ENCODE measurements at regions not wholly inside any gene's neighbourhood (a gene's known extent, or its start where the extent isn't known, plus 50 kb on each side); places are given as distances from the start of the nearest gene placed in this dataset.

DNA sequence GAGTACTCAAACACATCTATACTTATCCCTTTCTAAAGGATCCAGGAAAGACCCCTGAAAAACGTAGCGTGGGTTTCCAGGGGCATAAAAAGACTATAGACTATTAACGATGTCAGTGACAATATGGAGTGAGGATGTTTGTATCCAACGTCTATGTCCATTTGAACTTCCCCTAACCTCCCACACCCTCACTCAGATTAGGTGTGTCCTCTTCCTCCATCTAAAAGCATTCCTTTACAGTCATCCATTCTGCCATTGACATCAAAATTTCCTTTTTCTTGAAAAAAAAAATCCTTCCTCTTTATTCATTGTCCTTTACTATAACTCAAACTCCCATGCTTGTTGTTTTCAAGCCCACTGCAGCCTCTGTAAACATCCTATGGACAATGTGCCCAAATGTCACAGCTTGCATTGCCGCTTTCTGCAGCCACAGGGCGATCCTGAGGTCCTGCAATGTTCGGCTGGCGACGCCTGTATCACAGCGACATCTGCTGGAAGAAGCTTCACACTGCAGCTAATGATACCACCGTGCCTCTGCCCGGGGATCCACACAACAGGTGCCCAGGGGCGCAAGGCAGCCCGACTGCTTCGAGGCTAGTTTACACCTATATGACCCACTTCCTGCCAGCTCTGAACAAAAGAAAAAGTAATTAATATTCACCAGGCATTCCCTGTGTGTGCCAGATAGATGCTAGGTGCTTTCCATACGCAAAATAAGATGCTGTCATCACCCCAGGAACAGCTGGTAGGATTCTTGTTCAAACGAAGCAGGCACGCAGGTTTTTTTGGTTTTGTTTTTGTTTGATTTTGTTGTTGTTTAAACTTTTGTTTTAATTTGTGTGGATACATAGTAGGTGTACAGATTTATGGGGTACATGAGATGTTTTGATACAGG lies 267.9 kb upstream of the GHITM start:
- peak; percentile 33 for DNase-seq (ENCODE audit: low read depth)

- no peak for DNase-seq (ENCODE audit: low read depth)
Observed at GRCh38 chr10:83880252-83880791, 259.0 kb upstream of the GHITM start.

DNA sequence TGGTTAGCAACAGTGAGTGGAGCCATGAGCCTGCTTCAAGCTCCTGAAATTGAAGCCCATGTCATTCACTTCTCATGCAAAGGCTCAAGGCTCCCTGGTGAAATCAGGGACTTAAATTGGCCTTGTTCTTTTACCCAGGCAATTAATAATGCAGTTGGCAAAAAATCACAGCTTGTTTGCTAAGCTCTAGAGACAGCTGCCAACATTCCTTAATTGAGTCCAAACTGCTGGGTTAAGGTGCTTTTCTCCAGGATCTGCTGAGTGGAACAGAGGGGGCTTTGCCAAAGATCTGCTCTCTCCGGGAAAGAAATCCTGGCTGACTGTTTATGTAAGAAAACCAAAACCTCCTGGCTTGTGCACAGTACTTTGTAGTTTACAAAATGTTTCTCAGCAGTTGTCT lies 257.6 kb upstream of the GHITM start:
- DNase-seq (ENCODE audit: low read depth) = no peak

DNA sequence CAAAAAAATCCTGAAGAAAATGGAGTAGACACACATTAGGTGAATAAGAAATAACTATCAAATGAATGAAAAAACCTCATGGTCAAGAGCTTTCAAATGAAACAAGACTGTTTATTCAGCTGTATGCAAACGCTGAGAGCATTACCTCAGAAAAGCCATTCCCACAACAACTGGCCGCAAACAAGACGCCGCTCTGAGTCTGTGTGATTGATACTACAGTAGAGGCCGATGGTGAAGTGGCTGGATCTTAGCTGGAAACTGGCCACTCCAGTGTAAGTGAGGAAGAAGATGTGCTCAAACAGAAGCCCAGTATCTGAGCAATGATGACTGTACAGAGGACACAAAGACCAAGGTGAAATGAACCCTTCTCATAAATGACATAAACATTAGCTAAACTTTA lies 252.4 kb upstream of the GHITM start:
- DNase-seq (ENCODE audit: low read depth) = no peak

GRCh38 chr10:83892737-83893136 lies 246.6 kb upstream of the GHITM start:
- DNase-seq (ENCODE audit: low read depth) = no peak

DNA sequence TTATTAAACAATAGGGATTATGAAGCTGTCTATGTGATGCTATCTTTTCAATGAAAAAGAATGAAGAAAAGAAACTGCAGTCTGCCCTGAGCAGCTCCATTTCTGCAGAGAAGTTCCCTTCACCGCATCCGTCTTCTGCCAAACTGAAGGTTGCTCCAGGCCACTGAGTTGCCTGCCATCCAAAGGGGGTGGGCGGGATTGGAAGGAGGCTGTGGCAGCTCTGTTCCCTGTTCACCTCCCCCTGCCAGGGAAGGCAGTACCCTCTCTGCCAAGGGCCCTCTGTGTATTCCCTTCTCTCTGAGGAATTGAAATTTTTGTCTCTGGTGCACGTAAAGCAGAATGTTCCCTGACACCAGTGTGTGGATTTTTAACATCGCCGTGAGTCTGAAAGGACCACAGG lies 243.1 kb upstream of the GHITM start:
- no peak for DNase-seq (ENCODE audit: low read depth)

DNA sequence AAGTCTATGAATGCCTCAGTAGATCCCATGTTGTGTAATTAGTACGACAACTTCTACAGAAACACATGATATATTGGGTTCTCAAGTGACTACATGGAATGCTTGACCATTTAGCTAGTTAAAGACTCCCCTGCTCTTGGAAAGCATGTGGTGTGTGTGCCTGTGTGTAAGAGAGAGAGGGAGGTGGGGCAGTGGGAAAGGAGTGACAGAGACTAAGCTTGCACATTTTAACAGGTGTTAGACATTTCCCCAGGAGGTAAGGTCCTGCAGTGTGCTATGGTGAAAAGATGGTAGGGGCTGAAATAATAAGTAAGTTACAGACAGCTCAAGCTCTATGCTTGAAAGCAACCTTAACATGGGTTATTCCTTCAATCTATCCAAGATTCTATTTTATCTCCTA lies 241.7 kb upstream of the GHITM start:
- DNase-seq (ENCODE audit: low read depth) = no peak

DNA sequence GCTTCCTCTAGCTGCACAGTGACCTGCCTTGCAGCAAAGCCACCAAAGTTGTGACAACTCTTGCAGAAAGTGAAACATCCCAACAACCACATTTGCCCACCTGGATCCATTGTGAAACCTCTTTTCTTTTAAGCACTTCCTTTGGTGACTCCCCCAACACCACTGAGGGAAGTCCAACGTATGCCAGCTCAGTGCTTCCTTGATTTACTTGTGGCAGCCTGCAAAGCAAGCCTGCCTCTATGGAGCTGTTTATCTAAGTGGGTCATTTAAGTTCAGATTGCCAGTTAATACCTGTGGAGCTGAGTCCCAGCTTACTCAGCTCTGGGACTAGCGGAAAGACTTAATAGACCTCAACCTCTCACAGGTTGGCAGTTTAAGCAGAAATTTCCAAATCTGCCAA lies 230.8 kb upstream of the GHITM start:
- DNase-seq (ENCODE audit: low read depth) = no peak

DNA sequence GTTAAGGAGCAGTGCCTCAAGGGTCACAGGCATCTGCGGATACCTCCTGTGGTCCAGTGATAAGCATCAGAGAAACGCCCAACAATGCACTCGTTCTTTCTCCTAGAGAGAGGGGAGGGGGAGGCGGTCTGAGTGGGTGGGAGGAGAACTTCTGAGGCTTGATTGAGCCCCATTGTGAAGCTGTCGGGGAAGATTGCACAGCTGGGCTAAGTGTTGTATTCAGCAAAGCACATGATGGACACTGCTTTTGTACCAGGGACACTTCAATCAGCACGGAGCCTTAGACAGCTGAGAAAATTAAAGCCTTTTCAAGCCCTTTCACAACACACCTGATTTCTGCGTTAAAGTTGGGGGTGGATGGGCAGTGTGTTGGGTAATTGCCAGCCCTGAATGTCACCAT lies 230.3 kb upstream of the GHITM start:
- DNase-seq (ENCODE audit: low read depth) = no peak

- DNase-seq (ENCODE audit: low read depth) = no peak
Observed at GRCh38 chr10:83915801-83916200, 223.5 kb upstream of the GHITM start.

DNA sequence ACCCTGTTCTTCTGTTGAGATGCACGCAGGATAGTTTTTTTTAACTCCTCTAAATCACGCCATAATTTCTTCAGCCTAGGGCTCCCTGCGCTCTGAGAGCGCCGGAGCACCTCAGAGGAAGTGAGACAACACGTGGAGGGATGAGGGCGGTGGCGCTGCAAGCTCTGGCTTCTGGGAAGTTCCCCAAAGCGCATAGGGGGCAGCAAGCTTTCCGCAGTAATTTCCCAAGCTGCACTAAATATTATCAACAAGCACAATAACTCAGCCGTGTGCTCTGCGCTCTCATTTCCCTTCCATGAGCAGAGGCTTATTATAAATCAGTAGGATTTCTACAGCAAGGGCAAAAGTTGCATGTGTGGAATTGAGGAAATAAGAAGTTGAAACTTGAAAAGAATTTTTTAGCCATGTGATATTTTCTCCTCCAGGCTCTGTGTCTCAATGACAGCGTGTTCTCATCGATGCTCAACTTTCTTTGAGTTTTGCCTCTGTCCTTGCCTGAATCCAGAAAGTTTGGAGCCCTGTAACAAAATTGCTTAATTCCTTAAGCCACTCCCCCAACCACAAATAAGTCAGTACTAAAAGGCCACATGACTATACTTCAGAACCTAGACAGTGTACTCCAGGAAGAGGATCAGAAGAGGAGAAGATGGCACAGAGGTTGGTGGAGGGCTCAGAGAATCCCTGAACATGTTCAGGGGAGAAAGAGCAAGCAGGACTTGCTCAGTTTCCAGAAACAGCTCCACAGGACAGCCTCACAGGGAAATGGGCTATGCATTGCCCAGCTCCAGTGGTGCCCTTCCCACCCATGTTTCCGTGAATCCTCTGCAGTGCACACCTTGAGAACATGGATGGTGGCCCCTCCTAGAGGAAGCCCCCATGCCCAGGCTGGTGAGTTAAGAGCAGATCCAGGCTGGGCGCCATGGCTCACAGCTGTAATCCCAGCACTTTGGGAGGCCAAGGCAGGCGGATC lies 221.5 kb upstream of the GHITM start:
- DNase-seq (ENCODE audit: low read depth) = no peak

DNA sequence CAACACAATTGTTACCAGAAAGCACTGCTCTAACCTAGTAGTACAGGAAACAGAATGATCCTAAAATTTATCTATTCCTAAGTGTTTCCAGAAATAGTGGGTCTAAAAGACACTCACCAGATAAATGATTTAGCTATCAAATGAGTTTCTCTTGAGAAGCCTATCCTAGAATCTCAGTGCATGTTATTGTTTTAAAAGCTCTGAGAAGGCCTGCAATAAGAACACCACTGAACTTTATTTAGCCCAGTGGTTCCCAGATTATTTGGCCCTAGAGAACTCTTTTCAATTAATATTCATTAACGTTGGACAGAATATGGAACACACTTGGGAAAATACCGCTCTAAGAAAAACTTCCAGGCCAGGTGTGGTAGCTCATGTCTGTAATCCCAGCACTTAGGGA lies 220.1 kb upstream of the GHITM start:
- no peak for DNase-seq (ENCODE audit: low read depth)

GRCh38 chr10:83921984-83922860 lies 217.1 kb upstream of the GHITM start:
- no peak for DNase-seq (ENCODE audit: low read depth)

DNA sequence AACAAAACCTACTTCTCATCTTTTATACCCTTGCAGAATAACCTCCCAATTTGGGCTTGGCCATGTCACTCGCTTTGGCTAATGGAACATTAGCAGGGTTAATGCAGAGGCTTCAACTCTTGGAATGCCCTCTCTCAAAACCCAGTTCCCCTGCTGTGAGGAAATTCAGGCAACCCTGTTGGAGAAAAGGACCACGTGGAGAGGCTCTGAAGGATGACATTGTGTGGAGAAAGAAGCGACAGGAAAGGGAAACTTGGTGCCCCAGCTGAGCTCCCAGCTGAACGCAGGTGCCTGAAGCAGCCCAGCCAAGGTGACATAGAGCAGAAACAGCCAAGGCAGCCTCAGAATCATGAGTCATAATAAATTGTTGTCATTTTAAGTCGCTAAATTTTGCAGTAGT lies 214.2 kb upstream of the GHITM start:
- no peak for DNase-seq (ENCODE audit: low read depth)

DNA sequence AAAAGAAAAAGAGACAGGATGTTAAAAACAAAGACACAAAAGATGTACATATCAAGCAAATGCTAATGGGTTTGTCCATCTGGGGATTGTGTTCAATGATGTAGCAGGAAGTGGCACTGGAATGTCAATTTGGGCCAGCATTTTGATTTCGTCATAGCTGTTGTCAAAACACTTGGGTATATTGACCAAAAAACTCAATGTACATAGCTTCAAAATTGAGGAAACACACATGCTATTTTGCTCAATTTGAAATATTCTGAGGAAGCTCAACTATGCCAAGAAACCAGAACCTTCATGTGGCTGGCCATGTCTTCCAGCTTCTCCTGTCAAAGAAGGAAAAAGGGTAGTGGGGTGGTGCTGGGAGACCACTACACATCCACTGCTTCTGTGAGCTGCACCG lies 212.7 kb upstream of the GHITM start:
- DNase-seq (ENCODE audit: low read depth) = no peak

GRCh38 chr10:83927166-83927565 lies 212.1 kb upstream of the GHITM start:
- DNase-seq (ENCODE audit: low read depth) = no peak

DNA sequence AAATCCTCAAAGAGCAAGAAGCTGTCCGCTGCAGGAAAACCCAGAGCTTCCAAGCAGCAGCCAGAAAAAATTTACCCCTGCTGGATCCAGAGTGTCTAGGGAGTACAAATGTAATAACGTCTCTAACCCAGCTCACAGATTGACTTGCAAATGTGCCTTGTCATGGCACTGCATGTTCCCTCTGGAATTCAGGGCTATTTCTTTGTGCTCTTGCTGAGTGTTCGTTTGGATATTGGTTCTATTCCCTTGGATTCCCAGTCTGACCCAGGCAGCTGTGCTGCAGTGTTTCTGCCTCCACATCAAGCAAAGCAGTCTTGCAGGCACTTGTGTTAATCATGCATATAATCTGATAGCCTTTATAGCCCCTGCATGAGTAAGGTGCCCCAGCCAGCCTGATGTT lies 209.9 kb upstream of the GHITM start:
- DNase-seq (ENCODE audit: low read depth) = no peak

DNA sequence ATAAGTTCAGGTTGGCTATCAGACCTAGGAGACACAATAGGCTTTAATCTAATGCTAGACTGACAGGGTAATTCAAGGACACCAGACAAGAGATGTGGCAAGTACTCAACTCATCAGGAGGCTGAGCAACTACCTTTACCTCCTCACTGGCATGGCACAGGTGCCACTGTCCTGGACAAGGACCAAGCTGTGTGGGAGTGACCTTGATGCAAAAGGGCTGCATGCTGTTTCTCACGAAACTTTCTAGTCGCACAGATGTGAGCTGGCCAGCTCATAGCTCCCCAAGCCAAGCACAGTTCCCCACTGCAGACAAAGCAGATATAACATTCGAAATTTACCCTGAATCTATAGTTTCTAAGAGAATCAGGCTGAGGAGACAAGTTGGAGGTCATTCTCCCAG lies 207.6 kb upstream of the GHITM start:
- DNase-seq (ENCODE audit: low read depth) = no peak

DNA sequence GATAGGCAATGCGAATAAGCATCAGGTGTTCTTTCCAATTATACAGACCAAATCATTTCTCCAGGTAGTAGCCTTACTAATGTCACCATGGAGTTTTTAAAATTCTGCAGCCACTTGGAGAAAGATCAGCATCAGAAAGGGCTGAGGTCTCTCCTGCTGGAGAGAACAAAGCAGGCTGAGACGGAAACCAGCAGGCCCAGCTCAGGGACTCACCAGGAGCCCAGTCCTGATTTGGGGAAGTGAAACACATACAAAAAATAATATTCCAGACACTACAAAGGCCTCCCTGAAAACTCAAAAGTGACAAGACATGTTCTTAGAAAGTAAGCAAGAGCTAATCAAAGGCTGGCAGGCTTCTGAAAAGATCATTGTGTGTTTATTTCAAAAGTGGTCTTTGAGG lies 207.1 kb upstream of the GHITM start:
- no peak for DNase-seq (ENCODE audit: low read depth)

DNA sequence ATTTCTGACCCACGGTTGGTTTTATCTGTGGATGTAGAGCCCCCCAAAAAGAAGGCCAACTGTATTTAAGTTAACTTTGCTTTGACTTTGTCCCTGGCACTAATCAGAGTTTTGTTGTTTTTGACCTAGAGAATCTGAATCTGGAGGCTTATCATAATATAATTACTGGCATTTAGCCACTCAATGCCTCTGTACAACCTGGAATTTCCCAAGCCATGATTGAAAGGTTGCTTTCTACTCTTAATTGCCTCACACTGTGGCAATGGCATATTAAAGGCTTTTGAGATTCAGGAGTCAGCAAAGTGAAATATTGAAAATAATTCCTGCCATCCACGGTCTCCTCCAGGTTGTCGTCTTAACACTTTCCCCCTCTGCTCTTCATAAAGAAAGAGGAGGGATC lies 205.2 kb upstream of the GHITM start:
- no peak for DNase-seq (ENCODE audit: low read depth)

DNA sequence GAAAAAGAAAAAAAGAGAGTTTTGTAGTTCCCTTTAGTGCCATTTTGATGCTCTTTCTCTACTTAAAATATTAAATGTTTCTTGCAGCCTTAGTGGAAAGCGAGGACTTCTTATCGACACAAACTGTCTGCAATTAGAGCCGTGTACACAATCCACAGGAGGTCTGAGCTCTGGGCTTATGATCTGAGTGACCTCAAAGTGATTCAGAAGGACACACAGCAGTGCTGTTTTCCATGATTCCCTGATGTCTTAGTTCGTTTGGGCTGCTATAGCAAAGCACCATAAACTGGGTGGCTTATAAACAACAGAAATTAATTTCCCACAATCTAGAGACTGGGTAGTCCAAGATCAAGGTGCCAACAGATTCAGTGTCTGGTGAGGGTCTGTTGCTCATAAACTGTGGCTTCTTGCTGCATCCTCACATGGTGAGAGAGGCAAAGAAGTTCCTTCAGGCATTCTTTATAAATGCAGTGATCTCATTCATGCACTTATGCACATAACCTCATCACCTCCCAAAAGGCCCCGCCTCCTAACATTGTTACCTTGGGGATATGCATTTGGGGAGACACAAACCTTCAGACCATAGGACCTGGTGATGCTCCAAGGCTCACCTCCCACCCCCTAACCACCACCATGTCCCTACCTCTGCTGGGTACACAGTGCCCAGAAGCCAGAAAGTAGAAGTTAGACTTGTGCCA lies 204.5 kb upstream of the GHITM start:
- DNase-seq (ENCODE audit: low read depth) = no peak

Data from T follicular helper cell (primary cell).